ENCODE measurements at regions not wholly inside any gene's neighbourhood (a gene's known extent, or its start where the extent isn't known, plus 50 kb on each side); places are given as distances from the start of the nearest gene placed in this dataset.

- no peak for DNase-seq
Measured at GRCh38 chr10:90470966-90471365, 386.9 kb downstream of the HTR7 start.

GRCh38 chr10:90480466-90480865, 377.4 kb downstream of the HTR7 start:
- Histone ChIP-seq H3K9me3 (no peaks in the 10 kb centered on the region), H3K36me3 (no peaks in the 10 kb centered on the region), H3K4me1 (no peaks in the 10 kb centered on the region), H3K4me3 (no peak overlapping the region), H3K27me3 (no peaks in the 10 kb centered on the region), H3K27ac (no peak overlapping the region)
- TF ChIP-seq, protein P1, sequence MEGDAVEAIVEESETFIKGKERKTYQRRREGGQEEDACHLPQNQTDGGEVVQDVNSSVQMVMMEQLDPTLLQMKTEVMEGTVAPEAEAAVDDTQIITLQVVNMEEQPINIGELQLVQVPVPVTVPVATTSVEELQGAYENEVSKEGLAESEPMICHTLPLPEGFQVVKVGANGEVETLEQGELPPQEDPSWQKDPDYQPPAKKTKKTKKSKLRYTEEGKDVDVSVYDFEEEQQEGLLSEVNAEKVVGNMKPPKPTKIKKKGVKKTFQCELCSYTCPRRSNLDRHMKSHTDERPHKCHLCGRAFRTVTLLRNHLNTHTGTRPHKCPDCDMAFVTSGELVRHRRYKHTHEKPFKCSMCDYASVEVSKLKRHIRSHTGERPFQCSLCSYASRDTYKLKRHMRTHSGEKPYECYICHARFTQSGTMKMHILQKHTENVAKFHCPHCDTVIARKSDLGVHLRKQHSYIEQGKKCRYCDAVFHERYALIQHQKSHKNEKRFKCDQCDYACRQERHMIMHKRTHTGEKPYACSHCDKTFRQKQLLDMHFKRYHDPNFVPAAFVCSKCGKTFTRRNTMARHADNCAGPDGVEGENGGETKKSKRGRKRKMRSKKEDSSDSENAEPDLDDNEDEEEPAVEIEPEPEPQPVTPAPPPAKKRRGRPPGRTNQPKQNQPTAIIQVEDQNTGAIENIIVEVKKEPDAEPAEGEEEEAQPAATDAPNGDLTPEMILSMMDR (IDR thresholded peaks at IDR 0.05): no peak
- intact Hi-C loops (cut with DNase I): no loop called here
- DNase-seq (no peak), ATAC-seq (no peak)

More at GRCh38 chr10:90470966-90471365, 386.9 kb downstream of the HTR7 start:
- no peaks in the 10 kb centered on the region for H3K36me3 ChIP-seq
- TF ChIP-seq, protein P1 (IDR thresholded peaks at IDR 0.05): no peak
- intact Hi-C loops (cut with DNase I): no loop called here
- H3K4me3 ChIP-seq: no peak overlapping the region
- no peaks in the 10 kb centered on the region for H3K4me1 ChIP-seq
- no peak for ATAC-seq
- no peaks in the 10 kb centered on the region for H3K27me3 ChIP-seq
- no peaks in the 10 kb centered on the region for H3K9me3 ChIP-seq
- H3K27ac ChIP-seq: no peak overlapping the region

GRCh38 chr10:90481326-90481923, 376.4 kb downstream of the HTR7 start:
- TF ChIP-seq, protein P1 (IDR thresholded peaks at IDR 0.05): no peak
- ATAC-seq (no peak), DNase-seq (no peak)
- H3K27ac ChIP-seq: no peak overlapping the region
- intact Hi-C loops (cut with DNase I): no loop called here
- H3K4me3 ChIP-seq: no peak overlapping the region
- H3K9me3 ChIP-seq: no peaks in the 10 kb centered on the region
- H3K36me3 ChIP-seq: no peaks in the 10 kb centered on the region
- no peaks in the 10 kb centered on the region for H3K4me1 ChIP-seq
- no peaks in the 10 kb centered on the region for H3K27me3 ChIP-seq

GRCh38 chr10:90484518-90484917, 373.3 kb downstream of the HTR7 start:
- no peak for ATAC-seq
- TF ChIP-seq, protein P1 (IDR thresholded peaks at IDR 0.05): no peak
- Histone ChIP-seq H3K27ac (no peak overlapping the region), H3K27me3 (no peaks in the 10 kb centered on the region), H3K9me3 (no peaks in the 10 kb centered on the region), H3K4me3 (no peak overlapping the region), H3K36me3 (no peaks in the 10 kb centered on the region), H3K4me1 (no peaks in the 10 kb centered on the region)
- intact Hi-C loops (cut with DNase I): no loop called here
- no peak for DNase-seq

DNA sequence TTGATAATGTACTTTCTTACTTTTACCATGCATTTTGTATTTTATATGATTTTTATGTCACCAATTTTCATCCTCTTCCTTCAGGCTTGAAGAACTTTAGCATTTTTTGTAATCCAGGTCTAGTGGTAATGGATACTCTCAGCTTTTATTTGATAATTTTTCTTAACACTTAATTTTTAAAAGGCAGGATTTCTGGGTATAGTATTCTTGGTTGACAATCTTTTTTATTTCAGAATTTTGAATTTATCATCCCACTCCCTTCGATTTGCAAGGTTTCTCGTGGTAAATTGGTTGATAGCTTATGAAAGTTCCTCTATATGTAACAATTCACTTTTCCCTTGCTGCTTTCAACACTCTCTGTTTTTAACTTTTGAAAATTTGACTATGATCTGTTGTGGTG, 363.7 kb downstream of the HTR7 start:
- DNase-seq (no peak), ATAC-seq (no peak)
- intact Hi-C loops (cut with DNase I): no loop called here
- H3K27me3 ChIP-seq: no peaks in the 10 kb centered on the region
- no peak overlapping the region for H3K27ac ChIP-seq
- H3K4me1 ChIP-seq: no peaks in the 10 kb centered on the region
- no peak overlapping the region for H3K4me3 ChIP-seq
- no peaks in the 10 kb centered on the region for H3K9me3 ChIP-seq
- no peaks in the 10 kb centered on the region for H3K36me3 ChIP-seq
- TF ChIP-seq, protein P1 (IDR thresholded peaks at IDR 0.05): no peak

GRCh38 chr10:90504172-90504571, 353.7 kb downstream of the HTR7 start:
- Histone ChIP-seq H3K27ac (no peak overlapping the region), H3K27me3 (no peaks in the 10 kb centered on the region), H3K9me3 (no peaks in the 10 kb centered on the region), H3K4me3 (no peak overlapping the region), H3K4me1 (no peaks in the 10 kb centered on the region), H3K36me3 (no peaks in the 10 kb centered on the region)
- intact Hi-C loops (cut with DNase I): no loop called here
- ATAC-seq: no peak
- DNase-seq: no peak
- TF ChIP-seq, protein P1 (IDR thresholded peaks at IDR 0.05): no peak
